ENCODE measurements at regions not wholly inside any gene's neighbourhood (a gene's known extent, or its start where the extent isn't known, plus 50 kb on each side); places are given as distances from the start of the nearest gene placed in this dataset.

DNA sequence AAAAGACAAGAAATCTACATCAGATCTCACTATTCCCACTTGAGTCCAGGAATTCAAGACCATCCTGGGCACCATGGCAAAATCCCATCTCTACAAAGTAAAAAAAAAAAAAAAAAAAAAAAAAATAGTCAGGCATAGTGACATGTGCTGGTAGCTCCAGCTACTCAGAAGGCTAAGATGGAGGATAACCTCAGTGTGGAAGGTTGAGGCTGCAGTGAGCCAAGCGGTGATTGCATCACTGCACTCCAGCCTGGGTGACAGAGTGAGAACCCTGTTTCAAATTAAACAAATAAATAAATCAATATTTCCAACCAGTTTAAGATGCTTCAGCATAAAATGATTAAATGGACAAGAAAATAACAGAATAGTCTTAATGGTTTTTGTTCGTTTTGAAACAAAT is 197.4 kb downstream of the DSEL start:
- ATAC-seq (ENCODE audit: low read depth) (no peak), DNase-seq (no peak)
- peaks cover 3% of the 10 kb centered on the region for H3K9me3 Mint-ChIP-seq
- no peak overlapping the region for H3K4me3 Mint-ChIP-seq
- H3K4me1 Mint-ChIP-seq, result no peaks in the 10 kb centered on the region
- POLR2A ChIA-PET, result no interaction called here
- H3K36me3 Mint-ChIP-seq (ENCODE audit: low read depth), result no peaks in the 10 kb centered on the region
- no peak overlapping the region for H3K27ac Mint-ChIP-seq
- CTCF ChIA-PET, result no interaction called here
- TF ChIP-seq, protein P1, sequence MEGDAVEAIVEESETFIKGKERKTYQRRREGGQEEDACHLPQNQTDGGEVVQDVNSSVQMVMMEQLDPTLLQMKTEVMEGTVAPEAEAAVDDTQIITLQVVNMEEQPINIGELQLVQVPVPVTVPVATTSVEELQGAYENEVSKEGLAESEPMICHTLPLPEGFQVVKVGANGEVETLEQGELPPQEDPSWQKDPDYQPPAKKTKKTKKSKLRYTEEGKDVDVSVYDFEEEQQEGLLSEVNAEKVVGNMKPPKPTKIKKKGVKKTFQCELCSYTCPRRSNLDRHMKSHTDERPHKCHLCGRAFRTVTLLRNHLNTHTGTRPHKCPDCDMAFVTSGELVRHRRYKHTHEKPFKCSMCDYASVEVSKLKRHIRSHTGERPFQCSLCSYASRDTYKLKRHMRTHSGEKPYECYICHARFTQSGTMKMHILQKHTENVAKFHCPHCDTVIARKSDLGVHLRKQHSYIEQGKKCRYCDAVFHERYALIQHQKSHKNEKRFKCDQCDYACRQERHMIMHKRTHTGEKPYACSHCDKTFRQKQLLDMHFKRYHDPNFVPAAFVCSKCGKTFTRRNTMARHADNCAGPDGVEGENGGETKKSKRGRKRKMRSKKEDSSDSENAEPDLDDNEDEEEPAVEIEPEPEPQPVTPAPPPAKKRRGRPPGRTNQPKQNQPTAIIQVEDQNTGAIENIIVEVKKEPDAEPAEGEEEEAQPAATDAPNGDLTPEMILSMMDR (IDR thresholded peaks at IDR 0.05), result no peak
- intact Hi-C loops (cut with micrococcal nuclease), result no loop called here
- no peaks in the 10 kb centered on the region for H3K27me3 Mint-ChIP-seq

DNA sequence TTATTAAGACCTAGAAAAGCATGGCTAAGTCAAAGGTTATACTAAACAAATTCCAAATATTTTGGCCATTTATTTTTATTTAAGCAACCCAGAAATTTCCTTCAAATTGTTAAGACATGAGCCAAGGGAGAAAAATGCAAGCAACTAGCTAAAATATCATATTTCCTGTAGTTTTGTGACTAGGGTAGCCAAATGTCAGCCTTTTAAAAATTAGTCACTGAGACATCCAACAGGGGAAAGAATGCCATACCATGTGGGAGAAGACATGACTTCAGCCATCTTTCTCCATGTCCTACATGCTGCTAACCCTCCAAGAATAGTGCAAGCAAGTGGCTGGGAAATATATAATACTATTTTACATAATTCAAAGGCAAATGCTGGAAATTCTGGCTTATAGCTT is 197.9 kb downstream of the DSEL start:
- Mint-ChIP-seq H3K9me3 (peaks cover 3% of the 10 kb centered on the region), H3K27me3 (no peaks in the 10 kb centered on the region), H3K36me3 (ENCODE audit: low read depth) (no peaks in the 10 kb centered on the region), H3K4me1 (no peaks in the 10 kb centered on the region), H3K27ac (no peak overlapping the region), H3K4me3 (no peak overlapping the region)
- ChIA-PET CTCF (no interaction called here), POLR2A (no interaction called here)
- intact Hi-C loops (cut with micrococcal nuclease), result no loop called here
- no peak for DNase-seq
- TF ChIP-seq, protein P1 (IDR thresholded peaks at IDR 0.05), result no peak
- ATAC-seq (ENCODE audit: low read depth), result no peak

DNA sequence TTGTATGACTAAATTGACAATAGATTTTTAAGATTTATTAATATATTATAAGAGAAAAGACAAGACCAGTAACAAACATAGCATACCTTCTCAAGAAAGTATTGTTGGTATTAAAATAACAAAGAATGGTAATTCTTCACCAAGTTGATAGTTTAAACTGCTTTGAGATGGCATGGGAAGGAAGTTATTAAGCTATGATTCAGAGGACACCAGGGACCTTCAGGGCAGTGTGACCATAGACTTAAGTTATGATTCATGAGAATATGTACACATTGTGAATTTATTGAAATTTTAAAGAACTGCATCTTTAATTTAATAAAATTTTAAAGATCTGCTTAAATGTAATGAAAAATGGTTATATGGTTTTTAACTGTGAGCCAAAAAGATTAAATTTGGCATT is 205.7 kb downstream of the DSEL start:
- TF ChIP-seq, protein P1 (IDR thresholded peaks at IDR 0.05), result no peak
- DNase-seq (no peak), ATAC-seq (ENCODE audit: low read depth) (no peak)
- intact Hi-C loops (cut with micrococcal nuclease), result no loop called here
- Mint-ChIP-seq H3K27me3 (no peaks in the 10 kb centered on the region), H3K36me3 (ENCODE audit: low read depth) (no peaks in the 10 kb centered on the region), H3K9me3 (no peaks in the 10 kb centered on the region), H3K4me3 (no peak overlapping the region), H3K4me1 (no peaks in the 10 kb centered on the region), H3K27ac (no peak overlapping the region)
- POLR2A ChIA-PET, result no interaction called here
- CTCF ChIA-PET, result no interaction called here

DNA sequence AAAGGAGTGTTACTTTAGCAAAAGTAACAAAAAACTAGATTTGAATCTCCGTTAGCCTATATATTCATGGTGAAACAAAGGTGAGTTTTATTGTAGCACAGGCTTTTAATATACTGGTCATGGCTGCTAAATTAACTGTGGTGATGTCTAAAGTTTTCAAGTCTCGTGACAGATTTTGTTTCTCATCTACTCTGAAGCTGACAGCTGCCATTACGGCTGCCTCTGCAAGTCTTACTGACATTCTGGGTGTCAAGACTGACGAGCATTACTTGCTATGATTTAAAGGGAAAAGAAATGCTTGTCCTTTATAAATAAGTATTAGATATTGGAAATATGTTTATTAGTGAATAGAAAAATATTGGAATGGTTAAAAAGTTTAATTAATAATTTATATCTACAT is 207.7 kb downstream of the DSEL start:
- TF ChIP-seq, protein P1 (IDR thresholded peaks at IDR 0.05), result no peak
- no peaks in the 10 kb centered on the region for H3K9me3 Mint-ChIP-seq
- ATAC-seq (ENCODE audit: low read depth), result no peak
- no peaks in the 10 kb centered on the region for H3K36me3 Mint-ChIP-seq (ENCODE audit: low read depth)
- H3K27me3 Mint-ChIP-seq, result no peaks in the 10 kb centered on the region
- DNase-seq, result no peak
- H3K27ac Mint-ChIP-seq, result no peak overlapping the region
- H3K4me1 Mint-ChIP-seq, result no peaks in the 10 kb centered on the region
- CTCF ChIA-PET, result no interaction called here
- POLR2A ChIA-PET, result no interaction called here
- H3K4me3 Mint-ChIP-seq, result no peak overlapping the region
- intact Hi-C loops (cut with micrococcal nuclease), result no loop called here

DNA sequence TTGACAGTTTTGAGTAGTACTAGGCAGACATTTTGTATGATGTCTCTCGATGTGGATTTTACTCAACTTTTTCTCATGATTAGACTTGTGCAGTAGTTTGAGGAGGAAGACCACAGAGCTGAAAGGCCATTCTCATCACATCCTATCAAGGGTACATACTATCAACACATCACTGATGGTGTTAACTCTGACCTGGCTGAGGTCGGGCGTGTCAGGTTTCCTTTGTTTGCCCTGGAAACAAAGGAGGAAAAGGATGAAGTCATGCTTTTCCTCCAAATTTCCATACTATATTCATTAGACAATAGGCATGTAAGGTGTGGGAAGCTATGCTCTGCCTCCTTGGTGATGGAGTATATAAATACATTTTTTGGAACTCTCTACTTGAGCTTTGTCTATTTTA is 211.1 kb downstream of the DSEL start:
- Mint-ChIP-seq H3K4me3 (no peak overlapping the region), H3K4me1 (no peaks in the 10 kb centered on the region), H3K27me3 (no peaks in the 10 kb centered on the region), H3K27ac (no peak overlapping the region), H3K36me3 (ENCODE audit: low read depth) (no peaks in the 10 kb centered on the region), H3K9me3 (peaks cover 9% of the 10 kb centered on the region)
- CTCF ChIA-PET, result no interaction called here
- intact Hi-C loops (cut with micrococcal nuclease), result no loop called here
- DNase-seq (no peak), ATAC-seq (ENCODE audit: low read depth) (no peak)
- TF ChIP-seq, protein P1 (IDR thresholded peaks at IDR 0.05), result no peak
- POLR2A ChIA-PET, result no interaction called here

Data from activated B cell treated with CpG ODN at 0.5 μM for 24 hours (primary cell).